Mesendoderm (in vitro differentiated cells): ENCODE measurements at regions not wholly inside any gene's neighbourhood (a gene's known extent, or its start where the extent isn't known, plus 50 kb on each side); places are given as distances from the start of the nearest gene placed in this dataset.

ENCODE experiments used
- DNase-seq: peaks from one replicate; pipeline ENCODE4 v3.0.0; 2013
- H2AK5ac ChIP-seq: 2 replicates; pipeline ENCODE4 v1.6.1; 2013; ENCODE audit warnings: low read length, inconsistent platforms
- H2BK120ac ChIP-seq: 2 replicates; pipeline ENCODE4 v1.6.1; 2013; ENCODE audit warnings: low read depth, mild to moderate bottlenecking, low read length, moderate library complexity, mixed read lengths
- H2BK15ac ChIP-seq: replicated peaks from 2 replicates; pipeline ENCODE4 v1.6.1; 2013; ENCODE audit warnings: low read depth, mild to moderate bottlenecking, moderate library complexity
- H2BK5ac ChIP-seq: 2 replicates; pipeline ENCODE4 v1.6.1; 2013; ENCODE audit warnings: low read length, inconsistent platforms
- H3K18ac ChIP-seq: 2 replicates; pipeline ENCODE4 v1.6.1; 2013; ENCODE audit warnings: mild to moderate bottlenecking, low read length, mixed read lengths
- H3K23ac ChIP-seq: one replicate; pipeline ENCODE4 v1.6.1; 2013; ENCODE audit warnings: low read length
- H3K27ac ChIP-seq: 2 replicates; pipeline ENCODE4 v1.5.1; 2013; ENCODE audit warnings: low read depth, mild to moderate bottlenecking, inconsistent platforms, low read length, moderate library complexity
- H3K27me3 ChIP-seq: 2 replicates; pipeline ENCODE4 v1.6.1; 2013; ENCODE audit warnings: low read length, control low read depth, mild to moderate bottlenecking, inconsistent platforms; ENCODE audit not compliant: insufficient read depth, poor library complexity
- H3K36me3 ChIP-seq: 2 replicates; pipeline ENCODE4 v1.6.1; 2013; ENCODE audit warnings: low read length, inconsistent platforms; ENCODE audit not compliant: control insufficient read depth, insufficient read depth
- H3K4ac ChIP-seq: one replicate; pipeline ENCODE4 v1.6.1; 2013; ENCODE audit warnings: low read depth, mild to moderate bottlenecking, low read length, moderate library complexity
- H3K4me1 ChIP-seq: 2 replicates; pipeline ENCODE4 v1.6.1; 2013; ENCODE audit warnings: low read depth, low read length, inconsistent platforms; ENCODE audit not compliant: control insufficient read depth
- H3K4me2 ChIP-seq: 2 replicates; pipeline ENCODE4 v1.6.1; 2013; ENCODE audit warnings: low read length
- H3K4me3 ChIP-seq: 2 replicates; pipeline ENCODE4 v1.5.1; 2013; ENCODE audit warnings: mild to moderate bottlenecking, low read length
- H3K56ac ChIP-seq: one replicate; pipeline ENCODE4 v1.6.1; 2013; ENCODE audit warnings: low read length
- H3K79me1 ChIP-seq: 2 replicates; pipeline ENCODE4 v1.6.1; 2013; ENCODE audit warnings: low read length, inconsistent platforms
- H3K79me2 ChIP-seq: 2 replicates; pipeline ENCODE4 v1.6.1; 2013; ENCODE audit warnings: mild to moderate bottlenecking, low read length; ENCODE audit not compliant: control insufficient read depth, insufficient read depth
- H3K9ac ChIP-seq: 2 replicates; pipeline ENCODE4 v1.6.1; 2013; ENCODE audit warnings: low read length, inconsistent platforms
- H4K5ac ChIP-seq: one replicate; pipeline ENCODE4 v1.6.1; 2013; ENCODE audit warnings: low read length
- H4K8ac ChIP-seq: one replicate; pipeline ENCODE4 v1.6.1; 2013; ENCODE audit warnings: low read depth, mild to moderate bottlenecking, control low read depth, low read length, moderate library complexity
- WGBS: extraction: QIAGEN DNeasy Blood & Tissue Kit; methylation state at CpG from one replicate; pipeline ENCODE4 v1.1.7; 2013; ENCODE audit warnings: low lambda C conversion rate, missing lambda C conversion rate; ENCODE audit not compliant: insufficient coverage; ENCODE audit errors: extremely low coverage; 5-methylcytosine and 5-hydroxymethylcytosine counted together

DNA sequence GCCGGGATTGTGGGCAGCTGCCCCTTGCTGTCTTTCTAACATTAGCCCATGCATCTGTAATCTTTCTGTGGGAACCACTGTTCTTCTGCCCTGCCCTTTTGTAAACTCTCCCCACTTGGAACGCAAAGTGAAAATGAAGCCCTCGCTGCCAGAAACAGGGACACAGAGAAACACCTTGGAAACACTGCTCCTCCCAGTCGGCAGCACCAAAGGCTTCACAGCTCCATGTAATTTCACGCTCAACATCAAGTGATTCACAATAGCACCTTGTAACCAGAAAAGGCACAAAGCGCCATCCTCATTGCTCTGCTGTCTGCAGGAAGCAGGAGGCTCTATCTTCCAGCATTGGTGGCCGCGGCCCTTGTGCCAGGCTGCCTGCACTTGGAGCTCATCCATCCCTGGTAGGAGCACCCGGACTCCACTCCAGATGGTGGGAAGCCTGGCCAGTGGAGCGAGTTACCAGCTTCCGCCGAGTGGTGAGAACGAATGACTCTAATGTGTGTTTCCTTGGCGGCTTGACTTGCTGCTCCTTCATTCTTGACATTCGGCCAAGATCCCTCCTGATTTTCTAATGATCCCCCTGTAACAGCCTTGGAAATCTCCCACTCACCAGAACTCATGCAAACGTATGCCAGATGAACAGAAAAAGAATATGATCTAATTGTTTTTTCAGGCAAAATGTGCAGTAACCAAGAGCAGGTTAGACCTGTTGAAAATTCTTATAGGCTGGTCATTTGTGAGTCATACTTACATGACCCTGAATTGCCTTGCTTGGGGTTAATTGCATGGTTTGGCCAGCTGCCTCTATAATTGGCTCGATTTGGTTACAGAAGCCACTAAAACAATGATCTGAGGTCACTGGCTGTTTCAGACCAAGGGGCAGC lies 169.1 kb upstream of the CDYL start:
- H2BK15ac ChIP-seq: no peak overlapping the region
- H3K56ac ChIP-seq: no peak overlapping the region
- no peaks in the 10 kb centered on the region for H3K36me3 ChIP-seq
- H3K18ac ChIP-seq: no peak overlapping the region
- no peak overlapping the region for H3K4me2 ChIP-seq
- H2BK5ac ChIP-seq: no peak overlapping the region
- H3K79me2 ChIP-seq: no peaks in the 10 kb centered on the region
- no peaks in the 10 kb centered on the region for H3K27me3 ChIP-seq
- H3K23ac ChIP-seq: no peak overlapping the region
- no peak overlapping the region for H4K8ac ChIP-seq
- no peaks in the 10 kb centered on the region for H3K4me1 ChIP-seq
- H3K4ac ChIP-seq: no peak overlapping the region
- H3K9ac ChIP-seq: no peak overlapping the region
- H2AK5ac ChIP-seq: no peak overlapping the region
- DNase-seq: no peak
- no CpG with 5 or more reads among the region's 17 CpGs for WGBS
- H3K79me1 ChIP-seq: no peaks in the 10 kb centered on the region
- no peak overlapping the region for H2BK120ac ChIP-seq
- no peak overlapping the region for H3K27ac ChIP-seq
- H3K4me3 ChIP-seq: no peak overlapping the region
- H4K5ac ChIP-seq: no peak overlapping the region

DNA sequence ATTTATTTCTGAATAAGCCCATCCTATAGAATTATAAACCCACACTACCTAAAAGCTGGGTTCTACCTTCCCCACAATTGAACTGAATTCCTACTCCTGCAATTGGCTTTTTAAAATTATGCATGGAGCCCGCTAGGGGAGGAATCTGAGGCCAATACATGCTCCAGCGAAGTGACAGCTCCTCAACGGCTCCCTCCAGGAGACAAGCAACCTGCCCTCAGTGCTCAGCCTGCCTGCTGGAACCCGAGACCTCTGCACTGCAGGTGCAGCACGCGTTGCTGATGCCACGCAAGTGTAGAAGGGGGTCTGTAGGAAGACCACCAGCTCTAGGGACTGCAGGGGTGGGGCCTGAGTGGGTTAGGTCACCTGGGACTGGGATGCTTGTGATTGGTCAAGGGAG lies 170.2 kb upstream of the CDYL start:
- Histone ChIP-seq H4K8ac (no peak overlapping the region), H3K4me1 (no peaks in the 10 kb centered on the region), H4K5ac (no peak overlapping the region), H3K27ac (no peak overlapping the region), H3K4me2 (no peak overlapping the region), H3K79me2 (no peaks in the 10 kb centered on the region), H2BK120ac (no peak overlapping the region), H2BK5ac (no peak overlapping the region), H3K4ac (no peak overlapping the region), H2BK15ac (no peak overlapping the region), H2AK5ac (no peak overlapping the region), H3K4me3 (no peak overlapping the region), H3K18ac (no peak overlapping the region), H3K36me3 (no peaks in the 10 kb centered on the region), H3K56ac (no peak overlapping the region), H3K27me3 (no peaks in the 10 kb centered on the region), H3K9ac (no peak overlapping the region), H3K23ac (no peak overlapping the region), H3K79me1 (no peaks in the 10 kb centered on the region)
- DNase-seq: no peak
- WGBS: no CpG with 5 or more reads among the region's 7 CpGs

DNA sequence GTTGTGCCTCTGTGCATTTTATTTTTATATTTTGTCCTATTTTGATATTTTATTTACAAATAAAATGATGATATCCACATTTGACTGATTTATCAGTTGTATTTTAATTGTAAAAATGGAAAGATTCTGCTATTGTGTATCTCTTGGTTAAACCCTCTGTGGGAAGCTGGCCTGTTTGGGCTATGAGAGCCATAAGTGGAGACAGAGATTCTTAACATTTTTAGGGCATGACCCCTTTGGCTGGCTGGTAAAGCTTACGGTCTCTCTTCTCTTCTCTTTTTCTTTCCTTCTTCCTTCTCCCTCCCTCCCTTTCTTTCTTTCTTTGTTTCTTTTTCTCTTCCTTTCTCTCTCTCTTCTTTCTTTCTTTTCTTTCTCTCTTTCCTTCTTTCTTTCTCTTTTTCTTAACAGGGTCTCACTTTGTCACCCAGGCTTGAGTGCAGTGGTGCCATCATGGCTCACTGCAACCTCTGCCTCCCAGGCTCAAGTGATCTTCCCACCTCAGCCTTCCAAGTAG lies 172.3 kb upstream of the CDYL start:
- no CpG with 5 or more reads among the region's 1 CpG for WGBS
- H3K36me3 ChIP-seq: no peaks in the 10 kb centered on the region
- H3K27me3 ChIP-seq: no peaks in the 10 kb centered on the region
- H4K8ac ChIP-seq: no peak overlapping the region
- H3K4me1 ChIP-seq: no peaks in the 10 kb centered on the region
- no peak overlapping the region for H2AK5ac ChIP-seq
- H3K4me2 ChIP-seq: no peak overlapping the region
- no peak overlapping the region for H2BK120ac ChIP-seq
- no peaks in the 10 kb centered on the region for H3K79me1 ChIP-seq
- H3K27ac ChIP-seq: no peak overlapping the region
- no peak overlapping the region for H3K23ac ChIP-seq
- H4K5ac ChIP-seq: no peak overlapping the region
- no peak overlapping the region for H2BK15ac ChIP-seq
- no peak overlapping the region for H3K56ac ChIP-seq
- H3K4ac ChIP-seq: no peak overlapping the region
- H3K4me3 ChIP-seq: no peak overlapping the region
- H3K18ac ChIP-seq: no peak overlapping the region
- no peak for DNase-seq
- H3K9ac ChIP-seq: no peak overlapping the region
- H2BK5ac ChIP-seq: no peak overlapping the region
- no peaks in the 10 kb centered on the region for H3K79me2 ChIP-seq

DNA sequence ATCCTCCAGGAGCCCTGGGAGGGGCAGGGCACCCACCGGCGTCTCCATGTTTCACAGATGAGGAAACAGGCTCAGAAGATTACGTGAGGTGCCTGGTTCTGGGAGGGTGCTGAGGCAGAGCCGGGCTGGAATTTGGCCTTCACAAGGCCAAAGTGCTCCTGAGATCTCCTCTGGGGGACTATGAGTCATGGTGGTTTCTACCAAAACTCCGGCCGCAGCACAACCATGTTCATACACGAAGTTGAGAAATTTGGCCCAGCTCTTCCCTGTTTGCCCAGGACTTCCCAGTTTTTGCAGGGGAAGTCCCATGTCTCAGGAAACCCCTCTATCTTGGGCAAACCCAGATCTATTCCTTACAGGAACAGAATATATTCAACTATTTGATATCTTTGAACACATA lies 172.9 kb upstream of the CDYL start:
- H4K5ac ChIP-seq: no peak overlapping the region
- WGBS: no CpG with 5 or more reads among the region's 7 CpGs
- H3K18ac ChIP-seq: no peak overlapping the region
- no peak overlapping the region for H2BK5ac ChIP-seq
- no peaks in the 10 kb centered on the region for H3K79me1 ChIP-seq
- no peak overlapping the region for H2AK5ac ChIP-seq
- no peak overlapping the region for H3K27ac ChIP-seq
- H2BK15ac ChIP-seq: no peak overlapping the region
- H3K56ac ChIP-seq: no peak overlapping the region
- no peak overlapping the region for H2BK120ac ChIP-seq
- no peak overlapping the region for H3K9ac ChIP-seq
- H3K4me3 ChIP-seq: no peak overlapping the region
- no peaks in the 10 kb centered on the region for H3K36me3 ChIP-seq
- H3K4me2 ChIP-seq: no peak overlapping the region
- H3K4me1 ChIP-seq: no peaks in the 10 kb centered on the region
- no peak for DNase-seq
- no peak overlapping the region for H3K23ac ChIP-seq
- H3K4ac ChIP-seq: no peak overlapping the region
- no peak overlapping the region for H4K8ac ChIP-seq
- H3K27me3 ChIP-seq: no peaks in the 10 kb centered on the region
- no peaks in the 10 kb centered on the region for H3K79me2 ChIP-seq

DNA sequence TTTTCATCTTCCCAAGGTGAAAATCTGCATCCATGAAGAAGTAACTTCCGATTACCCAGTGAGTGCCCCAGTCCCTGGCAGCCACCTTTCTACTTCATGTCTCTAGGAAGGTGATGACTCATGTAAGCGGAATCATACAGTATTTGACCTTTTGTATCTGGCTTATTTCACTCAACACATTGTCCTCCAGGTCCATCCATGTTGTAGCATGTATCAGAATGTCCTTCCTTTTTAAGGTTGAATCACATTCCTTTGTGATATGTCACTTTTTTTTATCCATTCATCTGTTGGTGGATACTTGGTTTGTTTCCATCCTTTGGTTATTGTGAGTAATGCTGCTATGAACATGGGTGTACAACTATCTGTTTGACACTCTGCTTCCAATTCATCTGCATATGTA lies 176.3 kb upstream of the CDYL start:
- no peaks in the 10 kb centered on the region for H3K36me3 ChIP-seq
- H3K79me2 ChIP-seq: no peaks in the 10 kb centered on the region
- H3K4me3 ChIP-seq: no peak overlapping the region
- H3K23ac ChIP-seq: no peak overlapping the region
- DNase-seq: no peak
- no peak overlapping the region for H4K8ac ChIP-seq
- H3K4me2 ChIP-seq: no peak overlapping the region
- H3K4me1 ChIP-seq: no peaks in the 10 kb centered on the region
- H3K18ac ChIP-seq: no peak overlapping the region
- no peak overlapping the region for H3K56ac ChIP-seq
- no peak overlapping the region for H3K27ac ChIP-seq
- no peak overlapping the region for H2AK5ac ChIP-seq
- WGBS: no CpG with 5 or more reads among the region's 2 CpGs
- H2BK15ac ChIP-seq: no peak overlapping the region
- no peak overlapping the region for H4K5ac ChIP-seq
- no peak overlapping the region for H3K4ac ChIP-seq
- H2BK120ac ChIP-seq: no peak overlapping the region
- no peak overlapping the region for H2BK5ac ChIP-seq
- no peak overlapping the region for H3K9ac ChIP-seq
- H3K27me3 ChIP-seq: no peaks in the 10 kb centered on the region
- no peaks in the 10 kb centered on the region for H3K79me1 ChIP-seq
